ENCODE measurements at regions not wholly inside any gene's neighbourhood (a gene's known extent, or its start where the extent isn't known, plus 50 kb on each side); places are given as distances from the start of the nearest gene placed in this dataset.
"Not testable (repeated sequence)": the region's sequence is repeated elsewhere in the genome, so short reads cannot be mapped to it uniquely, and the experiment has no call there.

- TF ChIP-seq CTCF (IDR thresholded peaks at IDR 0.05; ENCODE audit: insufficient read depth, missing control alignments), result no peak
- DNase-seq (ENCODE audit: insufficient read length, low spot score) (no peak), FAIRE-seq (no peak)
Observed at GRCh38 chr3:161689584-161690298, 193.1 kb downstream of the OTOL1 start.

GRCh38 chr3:161690299-161690620 lies 193.7 kb downstream of the OTOL1 start:
- FAIRE-seq (no peak), DNase-seq (ENCODE audit: insufficient read length, low spot score) (no peak)
- no peak for TF ChIP-seq CTCF (IDR thresholded peaks at IDR 0.05; ENCODE audit: insufficient read depth, missing control alignments)

- TF ChIP-seq CTCF (IDR thresholded peaks at IDR 0.05; ENCODE audit: insufficient read depth, missing control alignments), result no peak
- DNase-seq (ENCODE audit: insufficient read length, low spot score) (no peak), FAIRE-seq (no peak)
Observed at GRCh38 chr3:161691677-161692076, 195.1 kb downstream of the OTOL1 start.

- FAIRE-seq (no peak), DNase-seq (ENCODE audit: insufficient read length, low spot score) (no peak)
- no peak for TF ChIP-seq CTCF (IDR thresholded peaks at IDR 0.05; ENCODE audit: insufficient read depth, missing control alignments)
Observed at GRCh38 chr3:161694682-161695564, 198.3 kb downstream of the OTOL1 start.

GRCh38 chr3:161695811-161696210 lies 199.2 kb downstream of the OTOL1 start:
- DNase-seq (ENCODE audit: insufficient read length, low spot score) (no peak), FAIRE-seq (no peak)
- no peak for TF ChIP-seq CTCF (IDR thresholded peaks at IDR 0.05; ENCODE audit: insufficient read depth, missing control alignments)

- peak; percentile 5 for TF ChIP-seq CTCF (IDR thresholded peaks at IDR 0.05; ENCODE audit: insufficient read depth, missing control alignments)
- DNase-seq (ENCODE audit: insufficient read length, low spot score) (no peak), FAIRE-seq (no peak)
Observed at GRCh38 chr3:161700998-161701397, 204.4 kb downstream of the OTOL1 start.

DNA sequence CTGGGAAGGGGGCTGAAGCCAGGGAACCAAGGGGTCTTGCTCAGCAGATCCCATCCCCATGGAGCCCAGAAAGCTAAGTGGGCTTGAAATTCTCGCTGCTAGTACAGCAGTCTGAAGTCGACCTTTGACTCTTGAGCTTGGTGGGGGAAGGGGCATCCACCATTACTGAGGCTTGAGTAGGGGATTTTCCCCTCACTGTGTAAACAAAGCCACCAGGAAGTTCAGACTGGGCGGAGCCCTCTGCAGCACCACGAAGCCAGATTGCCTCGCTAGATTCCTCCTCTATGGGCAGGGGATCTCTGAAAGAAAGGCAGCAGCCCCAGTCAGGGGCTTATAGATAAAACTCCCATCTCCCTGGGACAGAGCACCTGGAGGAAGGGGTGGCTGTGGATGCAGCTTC lies 210.6 kb downstream of the OTOL1 start:
- not testable (repeated sequence) for DNase-seq (ENCODE audit: insufficient read length, low spot score); FAIRE-seq
